Neuronal stem cell (in vitro differentiated cells): ENCODE measurements at regions not wholly inside any gene's neighbourhood (a gene's known extent, or its start where the extent isn't known, plus 50 kb on each side); places are given as distances from the start of the nearest gene placed in this dataset.

Experiments used
- DNase-seq: peaks from one replicate; pipeline ENCODE4 v3.0.0-alpha.2; 2013; ENCODE audit warnings: low spot score
- H2AFZ ChIP-seq: one replicate; pipeline ENCODE4 v1.6.1; 2013; ENCODE audit warnings: mild to moderate bottlenecking, low read length, inconsistent platforms
- H2AK5ac ChIP-seq: 2 replicates; pipeline ENCODE4 v1.6.1; 2013; ENCODE audit warnings: low read depth, mild to moderate bottlenecking, inconsistent platforms, low read length, moderate library complexity, mixed read lengths
- H2BK120ac ChIP-seq: 2 replicates; pipeline ENCODE4 v1.6.1; 2013; ENCODE audit warnings: low read depth, mild to moderate bottlenecking, inconsistent platforms, low read length, moderate library complexity, mixed read lengths
- H2BK12ac ChIP-seq: one replicate; pipeline ENCODE4 v1.6.1; 2013; ENCODE audit warnings: low read length, inconsistent platforms
- H2BK15ac ChIP-seq: 2 replicates; pipeline ENCODE4 v1.6.1; 2013; ENCODE audit warnings: mild to moderate bottlenecking, low read length, inconsistent platforms, mixed read lengths
- H2BK5ac ChIP-seq: one replicate; pipeline ENCODE4 v1.6.1; 2013; ENCODE audit warnings: inconsistent platforms, mild to moderate bottlenecking, low read length, moderate library complexity
- H3K14ac ChIP-seq: one replicate; pipeline ENCODE4 v1.6.1; 2013; ENCODE audit warnings: low read length, inconsistent platforms
- H3K18ac ChIP-seq: 2 replicates; pipeline ENCODE4 v1.6.1; 2013; ENCODE audit warnings: low read length, inconsistent platforms
- H3K23ac ChIP-seq: 2 replicates; pipeline ENCODE4 v1.6.1; 2013; ENCODE audit warnings: low read depth, mild to moderate bottlenecking, mixed read lengths, low read length, inconsistent platforms; ENCODE audit not compliant: poor library complexity
- H3K27ac ChIP-seq: replicated peaks from 3 replicates; pipeline ENCODE4 v1.5.1; 2013; ENCODE audit warnings: low read length, inconsistent platforms
- H3K27me3 ChIP-seq, 3 experiments: 2 replicates each; pipeline ENCODE4 v1.6.1; 2013; ENCODE audit warnings: low read length in 3 of 3, mild to moderate bottlenecking in 2 of 3, inconsistent platforms in 1 of 3, low read depth in 1 of 3, mixed read lengths in 1 of 3, moderate library complexity in 1 of 3; ENCODE audit not compliant: control insufficient read depth in 3 of 3, insufficient read depth in 3 of 3
- H3K36me3 ChIP-seq, 2 donors: replicated peaks in 1 of 2; 2 replicates each; pipeline ENCODE4 v1.6.1; 2013; ENCODE audit warnings: low read length in 2 of 2; ENCODE audit not compliant: control insufficient read depth in 2 of 2, insufficient read depth in 2 of 2
- H3K4ac ChIP-seq: 2 replicates; pipeline ENCODE4 v1.6.1; 2013; ENCODE audit warnings: inconsistent platforms, mild to moderate bottlenecking, low read length, moderate library complexity
- H3K4me1 ChIP-seq, 2 donors: 1 replicate in 1 of 2; 2 replicates in 1 of 2; pipeline ENCODE4 v1.6.1; 2013; ENCODE audit warnings: low read length in 2 of 2, low read depth in 1 of 2; ENCODE audit not compliant: control insufficient read depth in 2 of 2, insufficient read depth in 1 of 2
- H3K4me2 ChIP-seq: one replicate; pipeline ENCODE4 v1.6.1; 2013; ENCODE audit warnings: mild to moderate bottlenecking, low read length, inconsistent platforms; ENCODE audit not compliant: insufficient read depth, poor library complexity, severe bottlenecking
- H3K4me3 ChIP-seq, 2 donors: 2 replicates each; pipeline ENCODE4 v1.5.1; 2013; ENCODE audit warnings: low read length in 2 of 2, mild to moderate bottlenecking in 2 of 2, inconsistent platforms in 1 of 2, moderate library complexity in 1 of 2
- H3K79me1 ChIP-seq: one replicate; pipeline ENCODE4 v1.6.1; 2013; ENCODE audit warnings: low read depth, mild to moderate bottlenecking, inconsistent platforms, low read length, moderate library complexity
- H3K9ac ChIP-seq: one replicate; pipeline ENCODE4 v1.6.1; 2013; ENCODE audit warnings: mild to moderate bottlenecking, low read depth, low read length, inconsistent platforms; ENCODE audit not compliant: poor library complexity
- H3K9me3 ChIP-seq, 2 donors: replicated peaks in 1 of 2; 2 replicates each; pipeline versions ENCODE3 to v1.6.1; 2013; ENCODE audit warnings: low read length in 2 of 2, mild to moderate bottlenecking in 2 of 2, inconsistent platforms in 1 of 2, low read depth in 1 of 2, mixed read lengths in 1 of 2, moderate library complexity in 1 of 2; ENCODE audit not compliant: control insufficient read depth in 2 of 2, insufficient read depth in 1 of 2
- H4K8ac ChIP-seq: one replicate; pipeline ENCODE4 v1.6.1; 2013; ENCODE audit warnings: low read depth, mild to moderate bottlenecking, inconsistent platforms, low read length, moderate library complexity
- H4K91ac ChIP-seq: one replicate; pipeline ENCODE4 v1.6.1; 2013; ENCODE audit warnings: low read length, low read depth, mild to moderate bottlenecking, inconsistent platforms; ENCODE audit not compliant: poor library complexity
- WGBS, 2 donors: extraction: QIAGEN DNeasy Blood & Tissue Kit; methylation state at CpG; one replicate each; pipeline ENCODE4 v1.1.7; 2013; ENCODE audit warnings: missing lambda C conversion rate in 2 of 2, mixed read lengths in 1 of 2; ENCODE audit not compliant: insufficient read length in 2 of 2, insufficient replicate concordance in 1 of 2; ENCODE audit errors: extremely low coverage in 2 of 2; 5-methylcytosine and 5-hydroxymethylcytosine counted together

GRCh38 chr10:108663587-108663986, 1259.7 kb downstream of the XPNPEP1 start:
- WGBS, 2 donors: no CpG with 5 or more reads among the region's 1 CpG
- Histone ChIP-seq H3K79me1 (no peaks in the 10 kb centered on the region), H2BK12ac (no peak overlapping the region), H2AFZ (no peak overlapping the region), H2AK5ac (no peak overlapping the region), H4K8ac (no peak overlapping the region), H3K4ac (no peak overlapping the region), H2BK5ac (no peak overlapping the region), H3K4me1 (peaks cover 0 to 18% of the 10 kb centered on the region in 2 donors), H3K4me3 (no peak overlapping the region), H3K9me3 (no peaks in the 10 kb centered on the region), H3K27ac (no peak overlapping the region), H3K9ac (no peak overlapping the region), H2BK15ac (no peak overlapping the region), H2BK120ac (no peak overlapping the region), H3K14ac (no peak overlapping the region), H3K18ac (no peak overlapping the region), H3K4me2 (no peak overlapping the region), H4K91ac (no peak overlapping the region), H3K27me3 (no peaks in the 10 kb centered on the region), H3K23ac (no peak overlapping the region), H3K36me3 (no peaks in the 10 kb centered on the region)
- DNase-seq: no peak

GRCh38 chr10:108662975-108663374, 1260.3 kb downstream of the XPNPEP1 start:
- no peak overlapping the region for H3K18ac ChIP-seq
- no CpG with 5 or more reads among the region's 2 CpGs for WGBS, 2 donors
- no peak overlapping the region for H4K91ac ChIP-seq
- H3K79me1 ChIP-seq: no peaks in the 10 kb centered on the region
- no peak overlapping the region for H2BK120ac ChIP-seq
- DNase-seq: no peak
- no peak overlapping the region for H3K27ac ChIP-seq
- no peaks in the 10 kb centered on the region for H3K36me3 ChIP-seq
- no peaks in the 10 kb centered on the region for H3K9me3 ChIP-seq
- no peaks in the 10 kb centered on the region for H3K27me3 ChIP-seq
- peaks cover 0 to 18% of the 10 kb centered on the region in 2 donors for H3K4me1 ChIP-seq
- H2BK12ac ChIP-seq: no peak overlapping the region
- H2BK5ac ChIP-seq: no peak overlapping the region
- no peak overlapping the region for H2BK15ac ChIP-seq
- no peak overlapping the region for H2AK5ac ChIP-seq
- no peak overlapping the region for H3K4ac ChIP-seq
- no peak overlapping the region for H4K8ac ChIP-seq
- no peak overlapping the region for H3K14ac ChIP-seq
- no peak overlapping the region for H3K23ac ChIP-seq
- no peak overlapping the region for H2AFZ ChIP-seq
- no peak overlapping the region for H3K4me3 ChIP-seq
- H3K9ac ChIP-seq: no peak overlapping the region
- H3K4me2 ChIP-seq: no peak overlapping the region

- H3K14ac ChIP-seq: no peak overlapping the region
- H3K36me3 ChIP-seq: no peaks in the 10 kb centered on the region
- no peak overlapping the region for H3K9ac ChIP-seq
- H3K4me2 ChIP-seq: no peak overlapping the region
- no peak overlapping the region for H3K18ac ChIP-seq
- H3K27me3 ChIP-seq: no peaks in the 10 kb centered on the region
- peak overlapping the region; percentile 15 for H2AFZ ChIP-seq
- no peak overlapping the region for H3K27ac ChIP-seq
- no peak overlapping the region for H2AK5ac ChIP-seq
- no peaks in the 10 kb centered on the region for H3K9me3 ChIP-seq
- H4K91ac ChIP-seq: no peak overlapping the region
- peaks cover 0 to 3% of the 10 kb centered on the region in 2 donors for H3K4me1 ChIP-seq
- no peak overlapping the region for H2BK15ac ChIP-seq
- H3K23ac ChIP-seq: no peak overlapping the region
- H2BK5ac ChIP-seq: no peak overlapping the region
- H2BK12ac ChIP-seq: no peak overlapping the region
- no peak overlapping the region for H3K4ac ChIP-seq
- no peak overlapping the region for H4K8ac ChIP-seq
- DNase-seq: no peak
- H3K4me3 ChIP-seq: no peak overlapping the region
- no peaks in the 10 kb centered on the region for H3K79me1 ChIP-seq
- WGBS, 2 donors: no CpG with 5 or more reads among the region's 4 CpGs
- H2BK120ac ChIP-seq: no peak overlapping the region
Measured at GRCh38 chr10:108655057-108655456, 1268.3 kb downstream of the XPNPEP1 start.

GRCh38 chr10:108653531-108653930, 1269.8 kb downstream of the XPNPEP1 start:
- no peak overlapping the region for H2BK12ac ChIP-seq
- no peak overlapping the region for H4K8ac ChIP-seq
- H3K79me1 ChIP-seq: no peaks in the 10 kb centered on the region
- peaks cover 0 to 3% of the 10 kb centered on the region in 2 donors for H3K4me1 ChIP-seq
- no peak overlapping the region for H3K23ac ChIP-seq
- DNase-seq: no peak
- H3K27me3 ChIP-seq: no peaks in the 10 kb centered on the region
- no peak overlapping the region for H3K9ac ChIP-seq
- H3K9me3 ChIP-seq: no peaks in the 10 kb centered on the region
- H3K36me3 ChIP-seq: no peaks in the 10 kb centered on the region
- H4K91ac ChIP-seq: no peak overlapping the region
- no peak overlapping the region for H3K4ac ChIP-seq
- no peak overlapping the region for H3K27ac ChIP-seq
- no peak overlapping the region for H2AK5ac ChIP-seq
- peak overlapping the region; percentile 3 for H2AFZ ChIP-seq
- no CpG with 5 or more reads among the region's 6 CpGs for WGBS, 2 donors
- H2BK5ac ChIP-seq: no peak overlapping the region
- no peak overlapping the region for H2BK15ac ChIP-seq
- no peak overlapping the region for H3K4me2 ChIP-seq
- H3K14ac ChIP-seq: no peak overlapping the region
- H3K4me3 ChIP-seq: no peak overlapping the region
- no peak overlapping the region for H3K18ac ChIP-seq
- no peak overlapping the region for H2BK120ac ChIP-seq
